HG03139 (cell line): ENCODE measurements at regions not wholly inside any gene's neighbourhood (a gene's known extent, or its start where the extent isn't known, plus 50 kb on each side); places are given as distances from the start of the nearest gene placed in this dataset.
"Not testable (repeated sequence)": the region's sequence is repeated elsewhere in the genome, so short reads cannot be mapped to it uniquely, and the experiment has no call there.

ENCODE experiments used
- ATAC-seq: cut with Tn5 transposase; IDR thresholded peaks from one replicate; pipeline ENCODE4 v1.9.1; 2021; ENCODE audit not compliant: unreplicated experiment

DNA sequence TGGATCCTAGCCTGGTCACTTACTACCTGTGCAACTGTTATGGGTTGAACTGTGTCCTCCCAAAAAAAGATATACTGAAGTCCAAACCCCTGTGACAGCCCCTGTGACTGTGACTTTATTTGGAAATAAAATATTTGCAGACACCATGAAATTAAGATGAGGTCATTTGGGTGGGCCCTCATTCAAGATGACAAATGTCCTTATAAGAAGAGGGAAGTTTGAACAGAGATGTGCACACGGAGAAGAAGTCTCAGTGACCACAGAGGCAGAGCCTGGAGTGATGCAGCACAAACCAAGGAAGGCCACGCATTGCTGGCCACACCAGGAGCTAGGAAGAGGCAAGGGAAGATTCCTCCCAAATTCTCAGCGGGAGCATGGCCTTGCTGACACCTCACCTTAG, 249.7 kb upstream of the RUNX1 start:
- ATAC-seq, result no peak

GRCh38 chr21:35297665-35298064, 248.6 kb upstream of the RUNX1 start:
- no peak for ATAC-seq

DNA sequence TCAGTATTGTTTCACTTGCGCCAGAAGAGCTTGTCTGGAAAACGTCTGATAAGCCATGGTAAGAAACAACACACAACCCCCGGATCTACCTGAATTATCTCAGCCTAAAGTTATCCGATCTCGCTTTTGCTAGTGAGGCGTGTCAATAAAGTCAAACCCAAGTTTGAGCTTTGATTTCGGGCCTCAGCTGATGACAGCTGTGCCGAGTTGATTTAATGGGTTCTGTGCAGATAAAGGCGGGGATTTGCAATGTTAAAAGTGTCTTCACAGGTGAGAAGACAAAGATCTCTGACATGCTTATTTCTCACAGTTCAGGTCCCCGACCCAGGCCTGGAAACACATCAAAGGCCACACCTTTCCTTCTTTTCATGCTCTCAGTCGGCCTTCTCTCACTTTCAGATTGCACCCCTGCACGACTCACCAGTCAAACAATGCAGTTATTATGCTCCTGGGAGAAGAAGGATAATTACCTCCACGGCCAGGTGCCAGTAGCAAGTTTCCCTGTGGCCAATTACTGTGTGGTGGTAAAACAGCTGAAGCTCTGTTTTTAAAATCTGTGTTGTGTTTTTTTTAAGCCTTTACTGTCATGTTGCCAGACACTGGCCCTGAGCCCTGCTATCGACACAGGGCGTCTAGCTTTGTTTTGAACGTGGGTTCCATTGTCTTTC, 245.3 kb upstream of the RUNX1 start:
- no peak for ATAC-seq

DNA sequence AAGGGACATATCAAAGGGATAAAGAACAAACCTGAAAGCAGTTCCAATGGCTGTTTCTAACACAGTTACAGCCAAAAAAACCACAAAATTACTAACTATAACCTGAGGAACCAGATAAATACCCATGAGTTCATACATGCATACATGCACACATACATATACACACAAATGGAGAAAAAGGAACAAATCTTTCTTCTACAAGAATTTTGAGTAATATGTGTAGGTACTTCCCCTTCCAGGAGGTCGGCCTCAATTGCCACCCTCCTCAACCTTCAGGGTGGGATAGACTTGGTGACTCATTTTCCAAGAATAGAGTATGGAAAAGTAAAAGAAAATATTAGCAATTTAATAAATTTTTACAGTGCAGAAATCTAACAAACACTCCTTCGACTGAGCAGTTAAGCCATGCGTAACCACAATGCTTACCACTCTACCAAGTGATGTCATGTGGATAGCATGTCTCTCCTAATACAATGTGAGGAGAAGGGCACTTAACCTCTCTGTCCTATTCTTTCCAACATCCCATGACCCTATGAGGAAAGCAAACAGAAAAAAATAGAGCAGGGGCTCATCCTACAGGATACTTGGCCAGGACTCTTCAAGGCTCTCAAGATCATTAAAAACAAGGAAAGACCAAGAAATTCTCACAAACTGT, 243.0 kb upstream of the RUNX1 start:
- no peak for ATAC-seq

DNA sequence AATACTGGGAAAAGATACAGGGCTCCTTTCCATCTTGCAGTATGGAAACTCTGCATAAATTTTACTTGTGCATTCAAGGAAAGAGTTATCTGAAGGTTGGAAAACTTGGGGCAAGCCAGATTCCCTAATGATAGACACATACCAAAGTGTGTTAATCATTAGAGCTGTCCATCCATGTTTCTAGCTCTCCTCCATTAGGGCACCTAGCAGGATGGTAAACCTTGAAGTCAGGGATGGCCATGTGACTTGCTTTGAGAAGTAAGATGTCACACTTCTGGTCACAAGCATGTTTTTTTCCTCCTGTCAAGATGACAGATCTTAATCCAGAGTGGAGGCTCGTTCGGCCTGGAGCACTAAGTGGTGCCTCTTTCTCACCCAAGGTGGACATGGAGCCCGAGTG, 241.9 kb upstream of the RUNX1 start:
- ATAC-seq, result no peak

DNA sequence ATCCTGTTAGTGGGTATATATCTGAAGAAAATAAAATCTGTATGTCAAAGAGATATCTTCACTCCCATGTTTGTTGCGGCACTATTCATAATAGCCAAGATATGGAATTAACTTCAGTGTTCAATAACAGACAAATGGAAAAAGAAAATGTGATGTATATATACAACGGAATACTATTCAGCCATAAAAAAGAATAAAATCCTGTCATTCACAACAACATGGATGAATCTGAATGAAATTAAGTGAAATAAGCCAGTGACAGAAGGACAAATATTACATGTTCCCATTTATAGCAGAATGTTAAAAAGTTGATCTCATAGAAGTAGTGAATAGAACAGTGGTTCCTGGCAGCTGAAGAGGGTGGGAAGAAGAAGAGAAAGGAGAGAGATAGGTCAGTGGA, 239.1 kb upstream of the RUNX1 start:
- no peak for ATAC-seq

GRCh38 chr21:35284199-35284598, 235.1 kb upstream of the RUNX1 start:
- ATAC-seq, result no peak

- ATAC-seq, result no peak
Measured at GRCh38 chr21:35282944-35283343, 233.8 kb upstream of the RUNX1 start.

- no peak for ATAC-seq
Measured at GRCh38 chr21:35281956-35282355, 232.9 kb upstream of the RUNX1 start.

DNA sequence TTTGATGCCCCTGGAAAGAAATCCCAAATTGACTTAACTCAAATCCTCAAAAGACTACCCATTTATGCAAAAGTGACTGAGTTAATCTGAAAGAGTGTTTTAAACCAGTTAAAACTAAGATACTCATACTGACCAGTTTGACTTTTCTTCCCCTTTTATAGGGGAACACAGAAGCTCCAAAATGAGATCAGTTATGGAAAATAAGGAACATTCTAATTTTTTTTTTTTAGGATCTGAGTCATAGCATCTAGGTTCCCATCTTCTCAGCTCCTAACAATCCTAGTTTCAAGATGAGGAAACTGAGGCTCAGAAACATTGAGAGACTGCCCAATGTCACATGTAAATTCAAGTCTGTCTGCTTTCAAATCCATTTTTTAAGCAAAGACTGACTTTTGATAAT, 231.1 kb upstream of the RUNX1 start:
- no peak for ATAC-seq

- no peak for ATAC-seq
Measured at GRCh38 chr21:35275776-35276175, 226.7 kb upstream of the RUNX1 start.

DNA sequence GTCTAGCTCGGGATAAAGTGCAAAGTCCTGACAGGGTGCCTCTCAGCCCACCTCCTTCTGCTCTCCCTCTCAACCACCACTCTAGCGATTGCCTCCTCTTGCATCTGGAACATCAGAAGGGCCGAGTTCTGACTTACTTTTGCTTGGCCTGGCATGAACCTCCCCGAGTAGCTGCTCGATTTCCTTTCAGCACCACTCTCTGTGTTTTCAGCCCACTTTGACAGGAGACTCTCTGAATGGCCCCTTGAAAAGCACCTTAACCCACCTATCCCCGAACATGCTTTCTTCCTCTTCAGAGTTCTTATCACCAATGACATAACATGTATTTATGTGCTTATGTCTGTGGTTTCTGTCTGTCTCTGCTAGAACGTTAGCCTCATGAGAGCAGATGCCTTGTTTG, 225.8 kb upstream of the RUNX1 start:
- ATAC-seq, result no peak

DNA sequence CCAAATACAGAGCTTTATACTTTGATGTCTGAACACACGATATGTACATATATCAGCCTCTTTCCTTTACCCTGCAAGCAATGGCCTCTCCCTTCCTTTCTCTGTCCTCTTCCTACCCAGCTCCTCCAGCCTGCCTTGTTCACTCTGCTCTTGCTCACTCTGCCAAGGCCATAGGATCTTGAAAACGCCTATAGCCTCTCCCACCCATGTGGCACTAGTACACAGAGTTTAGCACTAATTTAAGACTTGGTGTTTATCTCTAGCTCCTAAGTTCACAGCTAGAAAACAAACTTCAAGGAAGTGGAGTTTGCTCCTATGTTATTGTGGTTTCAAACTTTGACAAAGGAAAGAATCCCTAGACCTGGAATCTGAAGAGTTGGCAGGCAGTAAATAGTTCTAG, 225.0 kb upstream of the RUNX1 start:
- no peak for ATAC-seq

DNA sequence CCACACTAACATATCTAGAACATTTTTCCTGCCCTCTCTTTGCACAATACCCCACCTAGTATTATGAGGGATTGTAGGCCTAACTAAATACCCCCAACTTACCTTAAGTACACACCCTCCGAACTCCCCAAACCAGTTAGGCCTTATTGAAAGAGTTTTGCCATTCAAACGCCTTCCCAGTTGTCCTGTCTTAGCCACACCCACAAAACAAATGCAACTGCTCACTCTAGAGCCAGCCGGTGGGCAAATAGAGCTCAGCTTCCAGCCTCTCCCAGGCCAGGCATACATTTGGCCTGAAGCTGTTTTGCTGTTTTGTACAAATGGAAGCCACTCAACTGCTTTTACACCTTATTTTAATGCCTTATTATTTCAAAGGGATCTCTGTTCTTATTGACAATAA, 224.2 kb upstream of the RUNX1 start:
- ATAC-seq, result no peak

DNA sequence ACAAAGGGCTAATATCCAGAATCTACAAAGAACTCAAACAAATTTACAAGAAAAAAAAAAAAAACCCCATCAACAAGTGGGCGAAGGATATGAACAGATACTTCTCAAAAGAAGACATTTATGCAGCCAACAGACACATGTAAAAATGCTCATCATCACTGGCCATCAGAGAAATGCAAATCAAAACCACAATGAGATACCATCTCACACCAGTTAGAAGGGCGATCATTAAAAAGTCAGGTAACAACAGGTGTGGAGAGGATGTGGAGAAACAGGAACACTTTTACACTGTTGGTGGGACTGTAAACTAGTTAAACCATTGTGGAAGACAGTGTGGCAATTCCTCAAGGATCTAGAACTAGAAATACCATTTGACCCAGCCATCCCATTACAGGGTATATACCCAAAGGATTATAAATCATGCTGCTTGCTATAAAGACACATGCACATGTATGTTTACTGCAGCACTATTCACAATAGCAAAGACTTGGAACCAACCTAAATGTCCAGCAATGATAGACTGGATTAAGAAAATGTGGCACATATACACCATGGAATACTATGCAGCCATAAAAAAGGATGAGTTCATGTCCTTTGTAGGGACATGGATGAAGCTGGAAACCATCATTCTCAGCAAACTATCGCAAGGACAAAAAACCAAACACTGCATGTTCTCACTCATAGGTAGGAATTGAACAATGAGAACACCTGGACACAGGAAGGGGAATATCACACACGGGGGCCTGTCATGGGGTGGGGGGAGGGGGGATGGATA, 222.4 kb upstream of the RUNX1 start:
- not testable (repeated sequence) for ATAC-seq

DNA sequence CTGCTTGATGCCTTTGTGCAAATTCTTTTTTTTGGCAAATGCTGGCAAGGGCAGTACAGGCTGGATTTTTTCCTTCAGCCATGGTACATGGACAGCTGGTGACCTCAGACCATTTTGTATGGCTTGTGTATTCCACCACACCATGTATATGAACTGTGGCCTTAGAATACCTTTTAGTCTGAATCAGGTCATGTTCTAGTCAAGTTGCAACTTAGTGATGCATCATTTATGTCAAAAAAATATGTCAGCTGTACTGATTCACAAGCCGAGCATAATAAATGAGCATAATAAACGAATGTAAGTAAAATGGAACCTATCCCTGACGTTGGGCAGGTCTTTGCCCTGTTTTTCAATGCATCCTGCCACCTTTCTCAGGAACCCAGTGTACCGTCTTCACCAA, 219.7 kb upstream of the RUNX1 start:
- ATAC-seq, result no peak

DNA sequence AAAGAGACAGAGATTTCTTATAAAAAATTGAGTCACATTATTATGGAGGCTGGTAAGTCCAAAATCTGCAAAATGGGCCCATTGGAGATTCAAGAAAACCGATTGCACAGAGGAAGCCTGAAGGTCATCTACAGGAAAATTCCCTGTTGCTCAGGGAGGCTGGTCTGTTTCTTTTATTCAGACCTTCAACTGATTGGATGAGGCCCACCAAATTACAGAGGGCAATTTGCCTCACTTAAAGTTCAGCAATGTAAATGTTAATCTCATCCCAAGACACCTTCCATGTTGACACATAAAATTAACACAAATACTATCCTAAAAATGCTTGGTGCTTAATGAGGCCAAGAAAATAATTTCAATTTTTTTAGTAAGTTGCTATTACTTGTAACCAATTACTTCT, 219.2 kb upstream of the RUNX1 start:
- ATAC-seq, result no peak

DNA sequence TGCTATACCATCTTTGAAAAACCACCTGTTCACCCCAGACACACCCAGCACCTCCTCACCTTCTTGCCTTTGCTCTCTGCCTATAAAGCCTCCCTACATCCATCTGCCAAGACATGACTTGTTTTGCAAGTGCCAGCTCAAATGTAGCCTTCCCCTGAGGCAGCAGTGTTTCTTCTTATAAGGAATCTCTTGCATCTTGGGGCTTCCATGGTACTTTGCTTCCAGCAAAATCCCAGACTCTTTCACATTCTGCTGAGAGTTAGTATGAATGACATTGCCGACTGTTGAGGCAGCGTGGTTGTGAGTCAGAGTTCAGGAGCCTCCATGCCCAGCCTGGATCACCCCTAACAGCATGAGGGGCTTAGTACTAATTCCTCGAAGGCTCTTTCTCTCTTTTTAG, 217.4 kb upstream of the RUNX1 start:
- ATAC-seq, result no peak

- ATAC-seq, result no peak
Measured at GRCh38 chr21:35265170-35265877, 216.2 kb upstream of the RUNX1 start.

- ATAC-seq, result no peak
Measured at GRCh38 chr21:35259457-35259856, 210.4 kb upstream of the RUNX1 start.

DNA sequence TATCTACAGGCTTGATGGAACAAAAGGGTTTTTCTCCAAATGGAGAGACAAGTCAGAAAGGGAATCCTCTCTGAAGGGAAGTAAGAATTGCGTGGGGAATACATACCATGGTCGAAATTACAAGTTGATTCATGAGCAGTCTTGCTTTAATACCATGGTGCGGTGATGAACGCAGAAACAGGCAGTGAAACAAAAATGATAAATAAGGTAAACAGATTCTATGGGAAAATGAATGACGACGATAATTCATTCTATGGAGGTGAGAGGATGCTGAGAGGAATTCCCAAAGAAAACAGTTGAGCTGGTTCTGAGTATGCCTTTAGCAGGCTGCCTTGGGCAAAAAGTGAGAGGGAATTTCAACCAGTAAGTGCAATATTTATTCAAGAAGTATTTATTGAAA, 209.4 kb upstream of the RUNX1 start:
- no peak for ATAC-seq

- no peak for ATAC-seq
Measured at GRCh38 chr21:35257413-35257812, 208.3 kb upstream of the RUNX1 start.
